AML-193 (cell line): ENCODE measurements at regions not wholly inside any gene's neighbourhood (a gene's known extent, or its start where the extent isn't known, plus 50 kb on each side); places are given as distances from the start of the nearest gene placed in this dataset.

Experiments
- DNase-seq, 2 experiments: peaks; one replicate each; lab custom pipeline; 2025; lab: John Stamatoyannopoulos, UW

GRCh38 chr5:103624675-103625074 lies 62.1 kb upstream of the NUDT12 start:
- DNase-seq = no peak

DNA sequence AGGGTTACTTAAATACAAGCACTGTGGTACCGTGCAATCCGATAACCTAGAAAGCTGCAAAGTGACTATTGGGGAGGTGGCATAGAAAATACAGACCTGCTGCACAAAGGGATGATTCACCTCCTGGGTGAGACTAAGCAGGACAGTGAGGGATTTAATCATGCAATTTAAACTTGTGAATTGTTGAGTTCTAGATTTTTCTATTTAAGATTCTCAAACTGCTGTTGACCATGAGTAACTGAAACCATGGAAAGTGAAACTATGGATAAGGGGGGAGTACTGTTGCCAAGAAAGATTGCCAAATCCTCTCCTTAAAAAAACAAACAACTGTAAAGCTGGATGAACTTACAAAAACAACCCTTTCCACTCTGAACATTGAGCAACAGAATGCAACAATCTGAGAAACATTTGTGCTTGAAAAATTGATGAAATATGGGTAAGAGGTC lies 61.5 kb upstream of the NUDT12 start:
- no peak for DNase-seq

GRCh38 chr5:103623425-103623824 lies 60.8 kb upstream of the NUDT12 start:
- DNase-seq = no peak

- DNase-seq = no peak
Measured at GRCh38 chr5:103621548-103621930, 59.0 kb upstream of the NUDT12 start.

- no peak for DNase-seq
Measured at GRCh38 chr5:103620851-103621547, 58.4 kb upstream of the NUDT12 start.

DNA sequence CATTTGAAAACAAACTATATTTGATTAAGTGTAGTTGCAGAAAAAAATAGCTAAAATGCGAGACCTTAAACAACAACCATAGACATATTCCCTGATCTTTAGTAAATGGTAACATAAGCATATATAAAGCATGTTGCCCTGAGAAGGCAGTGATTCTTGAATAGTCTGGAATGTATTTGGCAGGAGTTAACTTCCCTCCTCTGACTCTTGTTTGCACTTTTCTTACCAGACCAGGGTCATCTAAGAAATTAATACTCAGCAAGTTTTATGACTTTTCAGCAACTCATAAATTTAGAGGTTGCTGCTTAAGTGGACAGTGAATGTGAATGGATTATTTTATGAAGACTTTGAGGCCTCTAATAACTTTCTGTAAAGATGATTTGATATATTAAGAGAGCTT lies 55.3 kb upstream of the NUDT12 start:
- DNase-seq = no peak

GRCh38 chr5:103617090-103617489 lies 54.5 kb upstream of the NUDT12 start:
- DNase-seq = no peak

- DNase-seq = no peak
Measured at GRCh38 chr5:103612545-103612944, 50.0 kb upstream of the NUDT12 start.
